ENCODE measurements at regions not wholly inside any gene's neighbourhood (a gene's known extent, or its start where the extent isn't known, plus 50 kb on each side); places are given as distances from the start of the nearest gene placed in this dataset.
A peak's percentile ranks its signal among the peaks of the same experiment; 100 is the strongest.

GRCh38 chr3:152126260-152126659 lies 142.5 kb upstream of the MBNL1 start:
- no peaks in the 10 kb centered on the region for H3K36me3 ChIP-seq (ENCODE audit: insufficient read depth, low read length)
- no peak for TF ChIP-seq CTCF (IDR thresholded peaks at IDR 0.05; ENCODE audit: extremely low read depth, low read depth, low read length)
- no peaks in the 10 kb centered on the region for H3K9me3 ChIP-seq (ENCODE audit: low read depth, low read length)
- H3K27ac ChIP-seq (ENCODE audit: low read depth, low read length): peak overlapping the region; percentile 11
- H3K4me3 ChIP-seq (ENCODE audit: insufficient read depth, low read length): no peak overlapping the region
- H4K20me1 ChIP-seq (ENCODE audit: insufficient read depth, low read length): no peaks in the 10 kb centered on the region
- no peak overlapping the region for H3K4me2 ChIP-seq (ENCODE audit: insufficient read depth, low read length)
- H3K27me3 ChIP-seq (ENCODE audit: insufficient read depth, low read length): no peaks in the 10 kb centered on the region
- DNase-seq (ENCODE audit: insufficient read length, low spot score, missing footprints): peak; percentile 46
- H2AFZ ChIP-seq (ENCODE audit: low read length): no peak overlapping the region
- H3K79me2 ChIP-seq (ENCODE audit: insufficient read depth, low read length): no peaks in the 10 kb centered on the region
- H3K4me1 ChIP-seq (ENCODE audit: insufficient read depth, low read length): peaks cover 17% of the 10 kb centered on the region

- Histone ChIP-seq H3K27me3 (ENCODE audit: insufficient read depth, low read length) (no peaks in the 10 kb centered on the region), H3K4me3 (ENCODE audit: insufficient read depth, low read length) (no peak overlapping the region), H2AFZ (ENCODE audit: low read length) (no peak overlapping the region), H3K9me3 (ENCODE audit: low read depth, low read length) (no peaks in the 10 kb centered on the region), H3K27ac (ENCODE audit: low read depth, low read length) (no peak overlapping the region), H3K4me1 (ENCODE audit: insufficient read depth, low read length) (peaks cover 10% of the 10 kb centered on the region), H3K36me3 (ENCODE audit: insufficient read depth, low read length) (no peaks in the 10 kb centered on the region), H3K4me2 (ENCODE audit: insufficient read depth, low read length) (no peak overlapping the region), H4K20me1 (ENCODE audit: insufficient read depth, low read length) (no peaks in the 10 kb centered on the region), H3K79me2 (ENCODE audit: insufficient read depth, low read length) (no peaks in the 10 kb centered on the region)
- no peak for TF ChIP-seq CTCF (IDR thresholded peaks at IDR 0.05; ENCODE audit: extremely low read depth, low read depth, low read length)
- DNase-seq (ENCODE audit: insufficient read length, low spot score, missing footprints): peak; percentile 27
These were observed 141.7 kb upstream of the MBNL1 start for GRCh38 chr3:152127058-152127457.

GRCh38 chr3:152128356-152128755 lies 140.4 kb upstream of the MBNL1 start:
- no peaks in the 10 kb centered on the region for H3K27me3 ChIP-seq (ENCODE audit: insufficient read depth, low read length)
- no peaks in the 10 kb centered on the region for H3K9me3 ChIP-seq (ENCODE audit: low read depth, low read length)
- no peak for TF ChIP-seq CTCF (IDR thresholded peaks at IDR 0.05; ENCODE audit: extremely low read depth, low read depth, low read length)
- no peak overlapping the region for H3K4me2 ChIP-seq (ENCODE audit: insufficient read depth, low read length)
- no peak for DNase-seq (ENCODE audit: insufficient read length, low spot score, missing footprints)
- no peaks in the 10 kb centered on the region for H3K79me2 ChIP-seq (ENCODE audit: insufficient read depth, low read length)
- H3K4me3 ChIP-seq (ENCODE audit: insufficient read depth, low read length): no peak overlapping the region
- peaks cover 6% of the 10 kb centered on the region for H3K4me1 ChIP-seq (ENCODE audit: insufficient read depth, low read length)
- H3K36me3 ChIP-seq (ENCODE audit: insufficient read depth, low read length): no peaks in the 10 kb centered on the region
- no peak overlapping the region for H2AFZ ChIP-seq (ENCODE audit: low read length)
- H4K20me1 ChIP-seq (ENCODE audit: insufficient read depth, low read length): no peaks in the 10 kb centered on the region
- H3K27ac ChIP-seq (ENCODE audit: low read depth, low read length): no peak overlapping the region

GRCh38 chr3:152139651-152140050 lies 129.1 kb upstream of the MBNL1 start:
- Histone ChIP-seq H2AFZ (ENCODE audit: low read length) (no peak overlapping the region), H3K36me3 (ENCODE audit: insufficient read depth, low read length) (no peaks in the 10 kb centered on the region), H3K27ac (ENCODE audit: low read depth, low read length) (no peak overlapping the region)

More at GRCh38 chr3:152139651-152140050, 129.1 kb upstream of the MBNL1 start:
- Histone ChIP-seq H3K4me2 (ENCODE audit: insufficient read depth, low read length) (no peak overlapping the region), H3K27me3 (ENCODE audit: insufficient read depth, low read length) (no peaks in the 10 kb centered on the region), H3K4me1 (ENCODE audit: insufficient read depth, low read length) (no peaks in the 10 kb centered on the region), H3K4me3 (ENCODE audit: insufficient read depth, low read length) (no peak overlapping the region), H3K9me3 (ENCODE audit: low read depth, low read length) (no peaks in the 10 kb centered on the region), H3K79me2 (ENCODE audit: insufficient read depth, low read length) (no peaks in the 10 kb centered on the region), H4K20me1 (ENCODE audit: insufficient read depth, low read length) (no peaks in the 10 kb centered on the region)
- DNase-seq (ENCODE audit: insufficient read length, low spot score, missing footprints): no peak
- no peak for TF ChIP-seq CTCF (IDR thresholded peaks at IDR 0.05; ENCODE audit: extremely low read depth, low read depth, low read length)
